NCI-H526 (cell line): ENCODE measurements at regions not wholly inside any gene's neighbourhood (a gene's known extent, or its start where the extent isn't known, plus 50 kb on each side); places are given as distances from the start of the nearest gene placed in this dataset.

Source experiments
- DNase-seq, 2 experiments: peaks; one replicate each; lab custom pipeline; 2025; lab: John Stamatoyannopoulos, UW

GRCh38 chr19:31160336-31160926 lies 188.8 kb downstream of the TSHZ3 start:
- no peak for DNase-seq

- DNase-seq = no peak
These were observed 195.2 kb downstream of the TSHZ3 start for GRCh38 chr19:31154021-31154420.

GRCh38 chr19:31152906-31153305 lies 196.3 kb downstream of the TSHZ3 start:
- DNase-seq = no peak

GRCh38 chr19:31149441-31149941 lies 199.7 kb downstream of the TSHZ3 start:
- no peak for DNase-seq

- DNase-seq = no peak
These were observed 200.6 kb downstream of the TSHZ3 start for GRCh38 chr19:31148671-31149070.

GRCh38 chr19:31147234-31147633 lies 202.0 kb downstream of the TSHZ3 start:
- no peak for DNase-seq

GRCh38 chr19:31146546-31147183 lies 202.6 kb downstream of the TSHZ3 start:
- no peak for DNase-seq

GRCh38 chr19:31146015-31146414 lies 203.2 kb downstream of the TSHZ3 start:
- DNase-seq = peak in 1 of 2 experiments; percentile 20

- DNase-seq = peak; percentile 79 to 80
These were observed 204.2 kb downstream of the TSHZ3 start for GRCh38 chr19:31145007-31145406.

- peak in 1 of 2 experiments; percentile 37 for DNase-seq
These were observed 205.0 kb downstream of the TSHZ3 start for GRCh38 chr19:31144075-31144870.

- DNase-seq = no peak
These were observed 207.9 kb downstream of the TSHZ3 start for GRCh38 chr19:31141301-31141700.

GRCh38 chr19:31140717-31141116 lies 208.5 kb downstream of the TSHZ3 start:
- DNase-seq = no peak

- no peak for DNase-seq
These were observed 209.2 kb downstream of the TSHZ3 start for GRCh38 chr19:31139871-31140505.

- DNase-seq = no peak
These were observed 211.2 kb downstream of the TSHZ3 start for GRCh38 chr19:31138077-31138476.

- DNase-seq = no peak
These were observed 213.4 kb downstream of the TSHZ3 start for GRCh38 chr19:31135841-31136240.

GRCh38 chr19:31132753-31133110 lies 216.5 kb downstream of the TSHZ3 start:
- no peak for DNase-seq

- DNase-seq = no peak
These were observed 220.9 kb downstream of the TSHZ3 start for GRCh38 chr19:31128291-31128690.

GRCh38 chr19:31127134-31127967 lies 221.9 kb downstream of the TSHZ3 start:
- peak; percentile 76 for DNase-seq

GRCh38 chr19:31126236-31126635 lies 223.0 kb downstream of the TSHZ3 start:
- DNase-seq = no peak

GRCh38 chr19:31125071-31125470 lies 224.2 kb downstream of the TSHZ3 start:
- no peak for DNase-seq

GRCh38 chr19:31121501-31121900 lies 227.7 kb downstream of the TSHZ3 start:
- DNase-seq = no peak

- DNase-seq = no peak
These were observed 228.3 kb downstream of the TSHZ3 start for GRCh38 chr19:31120952-31121351.
